ENCODE measurements at regions not wholly inside any gene's neighbourhood (a gene's known extent, or its start where the extent isn't known, plus 50 kb on each side); places are given as distances from the start of the nearest gene placed in this dataset.
"Not testable (repeated sequence)": the region's sequence is repeated elsewhere in the genome, so short reads cannot be mapped to it uniquely, and the experiment has no call there.

GRCh38 chr10:55790276-55790675 is 570.8 kb downstream of the ZWINT start:
- not testable (repeated sequence) for TF ChIP-seq CHD2 (IDR thresholded peaks at IDR 0.05; ENCODE audit: low read length); CTCF (IDR thresholded peaks at IDR 0.05; ENCODE audit: control extremely low read depth in 1 of 3, insufficient read depth in 1 of 3, low read depth in 1 of 3, low read length in 3 of 3); EZH2 (IDR thresholded peaks at IDR 0.05; ENCODE audit: low read depth, low read length, severe bottlenecking); SUZ12 (IDR thresholded peaks at IDR 0.05; ENCODE audit: low read length); MAX (IDR thresholded peaks at IDR 0.05); CREB1 (IDR thresholded peaks at IDR 0.05); ATF3 (IDR thresholded peaks at IDR 0.05; ENCODE audit: insufficient read depth, low read depth, low read length); RFX5 (IDR thresholded peaks at IDR 0.05; ENCODE audit: borderline replicate concordance, low read depth, low read length); POLR2A (IDR thresholded peaks at IDR 0.05; ENCODE audit: control extremely low read depth in 1 of 2, low read depth in 2 of 2, low read length in 2 of 2); EP300 (IDR thresholded peaks at IDR 0.05; ENCODE audit: borderline replicate concordance in 1 of 2, low read depth in 2 of 2, low read length in 2 of 2)

Measured in H1 (cell line).